DMS153 (cell line): ENCODE measurements at regions not wholly inside any gene's neighbourhood (a gene's known extent, or its start where the extent isn't known, plus 50 kb on each side); places are given as distances from the start of the nearest gene placed in this dataset.

Experiments used
- DNase-seq: peaks from one replicate; lab custom pipeline; 2025; lab: John Stamatoyannopoulos, UW

DNA sequence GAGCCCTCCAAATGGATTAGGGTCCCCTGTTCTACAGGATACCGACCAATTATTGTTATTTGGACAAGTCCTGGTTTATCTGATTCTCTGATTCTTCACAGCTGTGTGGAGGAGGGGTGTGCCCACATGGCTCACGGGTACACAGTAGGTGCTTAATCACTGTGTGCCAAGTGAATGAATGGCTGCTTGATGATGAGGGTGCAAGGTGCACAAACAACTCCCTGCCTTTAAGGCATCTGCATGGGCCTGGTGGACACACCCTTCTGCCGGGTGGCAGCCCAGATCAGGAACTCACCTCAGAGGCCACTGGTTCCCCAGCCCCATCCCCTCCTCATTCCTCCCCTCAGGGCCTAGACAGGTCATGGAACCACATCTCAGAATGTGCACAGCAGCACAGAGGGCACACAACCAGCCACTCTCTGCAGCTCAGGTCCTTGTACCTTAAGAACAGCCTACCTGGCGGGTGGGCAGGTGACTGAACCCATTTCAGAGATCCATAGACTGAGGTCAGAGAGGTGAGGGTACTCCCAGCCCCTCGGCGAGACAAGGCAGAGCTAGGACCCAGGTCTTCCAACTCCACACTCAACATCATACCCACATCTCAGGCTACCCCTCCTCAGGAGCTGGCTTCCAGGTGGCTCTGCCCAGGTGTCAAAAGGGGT is 50.3 kb downstream of the SHANK2 start:
- no peak for DNase-seq

DNA sequence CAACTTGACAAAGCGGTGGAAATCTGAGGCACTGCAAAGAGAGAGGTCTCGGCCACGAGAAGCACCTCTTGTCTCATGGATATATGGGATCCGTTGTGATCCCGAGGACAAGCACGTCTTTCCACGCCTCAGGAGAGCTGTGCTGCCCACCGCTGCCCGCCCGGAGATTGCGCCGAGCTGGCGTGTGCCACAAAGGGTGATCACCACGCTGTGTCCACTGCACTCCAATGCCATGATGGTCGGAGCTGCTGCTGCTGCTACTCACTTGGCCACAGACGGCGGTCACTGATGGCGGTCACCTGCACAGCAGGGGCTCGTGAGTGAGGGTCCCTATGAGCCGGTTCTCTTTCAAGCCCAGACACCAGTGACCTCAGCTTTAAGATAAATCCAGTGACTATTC is 51.1 kb downstream of the SHANK2 start:
- no peak for DNase-seq

GRCh38 chr11:71200761-71201160 is 51.6 kb downstream of the SHANK2 start:
- DNase-seq, result no peak

DNA sequence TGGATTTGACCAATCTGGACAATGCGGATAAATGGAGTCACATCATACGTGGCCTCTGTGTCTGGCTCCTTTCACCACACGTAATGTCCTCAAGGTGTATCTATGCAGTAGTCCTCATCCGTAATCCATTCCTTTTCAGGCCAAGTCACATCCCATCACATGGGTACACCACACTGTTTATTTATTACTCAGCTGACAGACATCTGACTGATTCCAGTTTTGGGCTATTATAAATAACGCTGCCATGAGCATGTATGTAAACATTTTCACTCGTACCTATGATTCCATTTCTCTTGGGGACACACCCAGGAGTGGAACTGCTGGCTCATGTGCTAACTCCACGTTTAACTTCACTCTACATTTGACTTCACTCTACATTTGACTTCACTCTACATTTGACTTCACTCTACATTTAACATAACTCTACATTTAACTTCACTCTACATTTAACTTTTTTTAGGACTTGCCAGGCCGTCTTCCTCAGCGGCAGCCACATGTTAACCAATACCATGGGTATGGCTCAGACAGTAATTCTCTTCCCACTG is 52.1 kb downstream of the SHANK2 start:
- no peak for DNase-seq

DNA sequence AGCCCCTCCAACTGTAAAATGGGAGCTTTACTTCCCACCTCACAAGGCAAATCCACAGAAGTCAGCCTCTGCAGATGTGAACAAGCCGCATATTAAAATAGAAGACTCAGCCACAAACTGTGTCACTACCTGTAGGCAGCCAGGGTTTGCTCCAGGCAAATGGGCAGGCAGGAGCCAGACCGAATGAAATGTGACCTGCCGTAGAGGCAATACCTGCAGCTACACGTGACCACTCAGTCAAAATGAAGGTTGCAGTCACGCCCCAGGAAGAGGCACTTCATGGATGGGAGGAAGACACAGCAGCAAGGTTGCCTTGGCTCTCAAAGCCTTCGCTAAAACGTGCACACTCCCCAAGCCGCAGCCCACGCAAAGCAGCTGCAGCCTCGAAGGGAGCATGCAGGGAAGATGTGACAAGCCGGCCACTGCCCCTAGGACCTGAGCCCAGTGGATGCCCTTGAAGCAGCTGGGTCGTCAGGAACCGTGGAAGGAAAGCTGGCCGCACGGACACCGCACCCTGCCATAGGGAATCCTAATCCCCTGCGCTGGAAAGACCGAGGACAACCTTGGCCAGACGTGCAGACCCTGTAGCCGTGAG is 53.1 kb downstream of the SHANK2 start:
- no peak for DNase-seq

DNA sequence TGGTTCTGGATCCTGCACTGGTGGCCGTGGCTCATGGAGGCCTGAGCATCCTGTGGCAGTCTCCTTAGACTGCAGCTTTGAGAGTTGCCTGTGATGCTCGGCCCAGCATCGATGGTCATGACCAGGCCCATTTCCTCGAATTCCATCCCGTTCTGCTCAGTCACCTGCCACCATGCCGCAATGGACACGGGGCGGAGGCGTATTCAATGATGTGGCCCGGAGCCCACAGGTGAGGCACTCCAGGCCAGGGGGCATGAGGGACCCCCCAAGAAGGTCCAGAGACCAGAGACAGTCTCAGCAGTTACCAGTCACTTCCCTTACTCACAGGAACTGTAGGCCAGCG is 53.6 kb downstream of the SHANK2 start:
- DNase-seq, result no peak

GRCh38 chr11:71198141-71198822 is 54.1 kb downstream of the SHANK2 start:
- DNase-seq, result no peak

DNA sequence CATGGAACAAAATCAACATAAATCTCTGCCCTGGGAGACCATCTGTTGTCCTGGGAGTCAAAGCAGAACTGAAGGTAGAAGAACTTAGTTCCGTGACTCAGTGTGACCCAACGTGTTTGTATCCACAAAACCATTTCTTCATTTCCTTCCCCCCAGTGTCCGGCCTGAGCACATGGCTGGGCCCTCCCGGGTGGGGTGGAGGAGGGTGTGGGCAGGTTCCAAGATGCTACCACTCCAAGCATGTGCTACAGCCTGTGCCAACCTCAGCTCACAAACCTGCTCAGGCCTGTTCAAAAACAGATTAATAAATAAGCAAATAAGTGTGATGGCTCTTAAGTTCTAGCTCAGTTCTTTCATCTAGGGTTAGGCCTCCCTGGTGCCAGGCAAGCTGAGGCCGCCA is 55.3 kb downstream of the SHANK2 start:
- DNase-seq, result no peak

GRCh38 chr11:71194710-71195109 is 57.7 kb downstream of the SHANK2 start:
- DNase-seq, result no peak

DNA sequence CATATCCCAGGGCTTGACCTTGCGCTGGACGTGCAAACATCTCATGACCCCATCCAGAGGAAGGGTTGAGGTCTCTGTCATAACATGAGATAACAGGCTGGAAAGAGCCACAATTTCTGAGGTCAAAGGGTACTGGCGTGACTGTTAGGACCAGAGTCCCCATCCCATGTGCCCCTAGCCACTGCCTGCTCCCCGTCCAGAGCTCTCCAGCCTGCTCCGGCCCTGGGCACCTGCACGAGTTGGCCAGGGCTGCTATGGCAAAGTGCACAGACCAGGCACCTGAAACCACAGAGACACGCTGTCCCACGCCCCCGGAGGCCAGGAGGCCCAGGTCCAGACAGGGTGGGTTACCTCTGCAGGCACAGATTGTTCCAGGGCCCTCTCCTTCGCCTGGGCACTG is 58.9 kb downstream of the SHANK2 start:
- DNase-seq, result no peak

- DNase-seq, result no peak
Measured at GRCh38 chr11:71192629-71193028, 59.7 kb downstream of the SHANK2 start.

DNA sequence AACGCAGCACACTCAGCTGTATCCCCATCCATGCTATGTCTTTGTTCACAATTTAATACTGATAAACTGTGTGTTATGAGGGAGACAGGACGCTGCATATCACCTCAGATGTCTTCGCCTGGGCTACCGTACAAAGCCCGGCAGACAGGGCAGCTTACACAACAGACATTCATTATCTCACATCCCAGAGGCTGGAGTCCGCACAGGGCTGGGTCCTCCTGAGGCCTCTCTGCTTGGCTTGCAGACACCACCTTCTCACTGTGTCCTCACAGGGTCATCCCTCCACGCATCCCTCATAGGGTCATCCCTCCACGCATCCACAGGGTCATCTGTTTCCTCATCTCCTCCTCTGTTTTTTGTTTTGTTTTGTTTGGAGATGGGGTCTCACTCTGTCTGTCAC is 61.2 kb downstream of the SHANK2 start:
- DNase-seq, result no peak

DNA sequence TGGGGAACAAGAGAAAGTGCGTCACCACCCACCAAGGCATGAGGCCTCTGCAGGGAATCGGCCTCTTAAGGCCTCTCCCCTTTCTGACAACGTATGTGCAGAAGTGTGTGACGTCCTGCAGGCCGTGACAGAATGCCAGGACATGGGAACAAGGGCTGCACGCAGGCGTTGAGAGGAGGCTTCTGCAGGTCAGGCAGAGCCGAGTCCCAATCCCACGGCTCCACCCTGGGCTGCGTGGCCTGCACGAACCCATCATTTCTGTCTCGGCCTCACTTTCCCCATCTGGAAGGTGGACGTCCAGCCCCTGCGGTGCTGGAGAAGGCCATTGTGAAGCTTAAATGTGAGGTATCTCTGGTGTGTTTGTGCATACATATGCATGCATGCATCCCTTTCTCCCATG is 61.8 kb downstream of the SHANK2 start:
- DNase-seq, result no peak

GRCh38 chr11:71189768-71190315 is 62.5 kb downstream of the SHANK2 start:
- no peak for DNase-seq

GRCh38 chr11:71188886-71189767 is 63.2 kb downstream of the SHANK2 start:
- no peak for DNase-seq

DNA sequence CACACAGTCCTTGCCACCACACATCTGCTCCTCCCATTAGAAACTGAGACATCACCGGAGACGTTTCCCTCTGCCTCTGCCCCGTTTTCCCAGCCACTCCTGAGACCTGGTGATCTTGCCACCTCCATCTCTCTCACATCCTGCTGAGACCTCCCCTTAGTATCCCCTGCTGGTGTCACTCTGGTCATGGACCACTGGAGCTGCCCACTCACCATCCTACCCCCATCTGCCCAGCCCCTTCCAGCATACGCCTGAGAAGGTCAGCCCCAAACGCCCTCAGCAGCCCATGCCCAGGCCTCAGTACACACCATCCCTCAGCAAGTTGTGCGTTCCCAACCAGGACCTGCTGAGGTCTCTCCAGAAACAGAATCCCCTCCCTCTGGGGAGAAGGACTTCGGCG is 64.3 kb downstream of the SHANK2 start:
- DNase-seq, result no peak

DNA sequence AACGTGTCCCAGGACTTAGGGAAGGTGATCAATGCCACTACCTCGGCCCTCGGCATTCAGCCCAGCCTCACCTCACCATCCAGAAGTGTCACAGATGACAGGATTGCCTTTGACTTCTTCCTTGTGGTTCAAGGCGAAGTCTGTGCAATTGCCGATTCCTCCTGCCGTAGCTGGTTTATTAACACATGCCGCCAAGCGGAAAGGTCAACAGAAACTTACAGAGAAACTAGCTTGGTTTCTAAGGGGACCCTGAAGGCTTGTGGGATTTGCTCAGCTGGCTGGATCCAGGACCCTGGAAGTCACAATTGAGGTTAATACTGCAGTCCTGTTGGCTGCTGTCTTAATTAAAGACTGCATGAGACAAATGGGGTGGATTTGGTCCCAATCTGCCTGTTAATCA is 65.6 kb downstream of the SHANK2 start:
- DNase-seq, result no peak

GRCh38 chr11:71185411-71185810 is 67.0 kb downstream of the SHANK2 start:
- DNase-seq, result no peak

DNA sequence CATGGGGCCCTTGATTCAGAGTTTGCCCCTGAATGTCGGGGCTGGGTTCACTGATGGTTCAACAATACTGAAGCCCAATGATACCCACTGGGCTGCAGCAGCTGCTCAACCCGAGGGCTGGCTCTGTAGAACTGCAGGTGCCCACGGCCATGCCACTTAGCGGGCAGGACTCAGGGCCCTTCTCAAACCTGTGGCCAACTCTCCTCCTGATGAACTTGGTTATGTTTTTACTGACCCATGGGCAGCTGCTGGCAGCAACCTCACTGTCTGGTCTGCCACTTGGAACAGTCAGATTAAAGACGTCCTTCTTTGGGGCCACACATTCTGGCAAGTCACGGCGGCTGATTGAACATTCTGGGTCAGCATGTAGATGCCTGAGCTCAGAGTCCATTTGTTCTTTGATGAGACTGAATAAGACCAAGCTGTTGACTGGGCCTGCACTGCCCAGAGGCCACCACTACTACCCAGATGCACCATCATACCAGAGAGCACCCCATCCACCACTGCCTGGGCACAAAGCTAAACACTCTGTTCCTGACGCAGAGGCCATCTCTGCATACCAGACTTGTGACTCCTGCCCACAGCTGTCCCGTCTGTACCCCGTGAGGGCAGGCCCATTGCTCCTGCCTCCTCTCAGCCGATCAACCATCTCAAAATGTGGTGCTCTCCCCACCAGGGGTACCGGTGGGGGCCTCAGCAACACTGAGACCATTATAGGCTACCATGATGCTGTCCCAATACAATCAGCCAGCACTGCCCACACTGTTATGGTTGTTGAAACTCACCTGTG is 67.8 kb downstream of the SHANK2 start:
- no peak for DNase-seq

GRCh38 chr11:71183878-71184277 is 68.5 kb downstream of the SHANK2 start:
- DNase-seq, result no peak
